Adrenal gland (tissue), 5 donors: ENCODE measurements at regions not wholly inside any gene's neighbourhood (a gene's known extent, or its start where the extent isn't known, plus 50 kb on each side); places are given as distances from the start of the nearest gene placed in this dataset.

Experiments used
- CTCF ChIP-seq, 6 experiments: fragments of 450-650 bp in 4 of 6; fragments of 200-600 bp in 2 of 6; sonication (generic) in 1 of 6; IDR thresholded peaks; 1 replicate in 5 of 6; 2 replicates in 1 of 6; pipeline versions ENCODE4 v1.5.1 to v1.8.0; 2016 to 2021; ENCODE audit warnings: antibody characterized with exemption in 6 of 6, mild to moderate bottlenecking in 2 of 6, moderate library complexity in 1 of 6
- POLR2A ChIP-seq, 2 donors: fragments of 450-650 bp; IDR thresholded peaks; one replicate each; pipeline ENCODE4 v1.6.1; 2017; ENCODE audit warnings: antibody characterized with exemption in 2 of 2, mild to moderate bottlenecking in 2 of 2, moderate library complexity in 1 of 2
- donor health status: DM: no; HTN: no; CAD: no.

DNA sequence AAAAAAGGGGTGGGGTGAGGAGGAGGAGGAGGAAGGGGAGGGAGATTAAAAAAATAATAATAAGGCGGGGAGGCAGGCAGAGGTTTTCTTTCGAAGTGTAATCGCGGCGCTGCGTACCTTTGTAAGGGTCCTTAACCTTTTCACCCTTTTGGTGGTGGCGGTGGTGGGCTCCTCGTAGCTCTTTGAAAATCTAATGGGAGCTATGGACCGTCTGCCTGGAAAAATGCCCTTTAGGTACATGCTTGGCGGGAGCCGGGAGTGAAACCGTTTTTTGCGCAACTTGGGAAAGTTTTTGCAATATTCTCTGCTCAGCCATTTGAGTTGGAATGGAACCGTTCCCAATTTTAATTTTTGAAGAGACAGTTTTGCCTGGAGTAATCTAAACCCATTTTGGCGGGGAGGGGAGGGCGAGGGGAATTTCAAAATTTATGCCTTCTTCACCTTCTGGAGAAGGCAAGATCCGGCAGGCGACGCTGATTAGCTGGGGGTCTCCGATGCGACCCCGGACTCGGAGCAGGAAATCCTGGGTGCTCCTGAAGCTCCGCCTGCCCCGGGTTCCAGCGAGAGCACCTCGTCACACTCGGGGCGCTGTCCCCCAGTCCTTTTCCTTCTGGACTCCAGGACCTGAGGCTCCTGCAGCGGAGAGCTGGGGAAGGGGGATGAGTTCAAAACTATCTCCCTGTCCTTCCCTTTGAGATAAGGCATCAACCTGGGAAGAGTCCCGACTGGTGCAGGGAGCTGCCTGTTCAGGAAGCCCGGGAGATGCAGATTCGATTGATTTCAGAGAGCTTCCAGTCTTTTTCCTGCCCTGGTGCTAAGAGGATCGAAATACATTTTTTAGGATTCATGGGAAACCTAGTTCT lies 74.6 kb upstream of the TBX5 start:
- no peak for TF ChIP-seq POLR2A (IDR thresholded peaks at IDR 0.05)
- TF ChIP-seq CTCF (IDR thresholded peaks at IDR 0.05): no peak
